ENCODE measurements at regions not wholly inside any gene's neighbourhood (a gene's known extent, or its start where the extent isn't known, plus 50 kb on each side); places are given as distances from the start of the nearest gene placed in this dataset.

DNA sequence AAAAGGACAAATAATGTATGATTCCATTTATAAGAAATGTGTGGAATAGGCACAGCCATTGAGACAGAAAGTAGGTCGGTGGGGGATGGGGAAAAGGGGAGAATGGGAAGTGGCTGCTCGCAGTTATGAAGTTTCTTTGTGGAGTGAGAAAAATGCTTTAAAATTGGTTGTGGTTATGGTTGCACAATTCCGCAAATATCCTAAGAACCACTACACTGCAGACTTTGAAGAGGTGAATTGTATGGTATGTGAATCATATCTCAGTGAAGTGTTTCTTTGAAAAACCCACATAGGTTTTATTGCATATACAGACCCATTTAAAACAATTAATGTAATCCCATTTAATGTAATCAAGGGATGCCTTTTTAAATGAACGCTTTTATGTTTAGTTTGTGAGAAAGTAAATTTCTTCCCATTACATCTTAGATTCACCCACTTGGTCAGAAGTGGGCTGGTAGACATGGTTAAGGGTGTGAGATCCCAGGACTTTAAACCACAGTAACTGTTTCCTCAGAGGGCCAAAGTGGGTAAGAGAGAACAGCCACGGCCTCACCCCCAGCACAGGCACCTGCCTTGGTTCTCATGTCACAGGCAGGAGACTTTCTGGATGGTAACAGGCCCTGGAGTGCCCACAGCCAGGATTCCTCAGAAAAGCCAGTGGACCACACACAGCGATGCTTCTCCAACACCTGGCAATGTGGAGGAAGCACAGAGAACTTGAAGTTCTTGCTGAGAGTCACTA is 119.3 kb upstream of the GJB6 start:
- H3K27ac ChIP-seq, result no peak overlapping the region
- TF ChIP-seq ZFX (IDR thresholded peaks at IDR 0.05), result no peak
- TF ChIP-seq, protein P1, sequence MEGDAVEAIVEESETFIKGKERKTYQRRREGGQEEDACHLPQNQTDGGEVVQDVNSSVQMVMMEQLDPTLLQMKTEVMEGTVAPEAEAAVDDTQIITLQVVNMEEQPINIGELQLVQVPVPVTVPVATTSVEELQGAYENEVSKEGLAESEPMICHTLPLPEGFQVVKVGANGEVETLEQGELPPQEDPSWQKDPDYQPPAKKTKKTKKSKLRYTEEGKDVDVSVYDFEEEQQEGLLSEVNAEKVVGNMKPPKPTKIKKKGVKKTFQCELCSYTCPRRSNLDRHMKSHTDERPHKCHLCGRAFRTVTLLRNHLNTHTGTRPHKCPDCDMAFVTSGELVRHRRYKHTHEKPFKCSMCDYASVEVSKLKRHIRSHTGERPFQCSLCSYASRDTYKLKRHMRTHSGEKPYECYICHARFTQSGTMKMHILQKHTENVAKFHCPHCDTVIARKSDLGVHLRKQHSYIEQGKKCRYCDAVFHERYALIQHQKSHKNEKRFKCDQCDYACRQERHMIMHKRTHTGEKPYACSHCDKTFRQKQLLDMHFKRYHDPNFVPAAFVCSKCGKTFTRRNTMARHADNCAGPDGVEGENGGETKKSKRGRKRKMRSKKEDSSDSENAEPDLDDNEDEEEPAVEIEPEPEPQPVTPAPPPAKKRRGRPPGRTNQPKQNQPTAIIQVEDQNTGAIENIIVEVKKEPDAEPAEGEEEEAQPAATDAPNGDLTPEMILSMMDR (conservative IDR thresholded peaks at IDR 0.05), result no peak

DNA sequence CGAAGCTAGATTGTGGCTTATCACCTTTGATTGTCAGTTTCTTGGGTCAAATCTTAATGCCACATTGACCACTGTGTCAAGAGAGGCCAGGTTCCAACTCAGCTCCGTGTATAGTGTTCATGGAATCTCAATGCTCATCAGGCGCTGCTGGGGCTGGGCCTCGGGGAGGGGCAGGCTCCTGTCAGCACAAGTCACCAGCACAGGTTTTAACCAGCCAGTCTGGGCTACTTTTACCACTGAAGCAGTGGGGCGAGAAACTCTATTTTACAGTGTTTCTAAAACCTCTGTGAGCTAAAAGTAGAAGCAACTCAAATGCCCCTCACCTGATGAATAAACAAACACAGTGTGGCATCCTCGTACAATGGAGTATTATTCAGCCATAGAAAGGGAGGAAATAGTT is 118.7 kb upstream of the GJB6 start:
- TF ChIP-seq ZFX (IDR thresholded peaks at IDR 0.05), result no peak
- no peak overlapping the region for H3K27ac ChIP-seq

DNA sequence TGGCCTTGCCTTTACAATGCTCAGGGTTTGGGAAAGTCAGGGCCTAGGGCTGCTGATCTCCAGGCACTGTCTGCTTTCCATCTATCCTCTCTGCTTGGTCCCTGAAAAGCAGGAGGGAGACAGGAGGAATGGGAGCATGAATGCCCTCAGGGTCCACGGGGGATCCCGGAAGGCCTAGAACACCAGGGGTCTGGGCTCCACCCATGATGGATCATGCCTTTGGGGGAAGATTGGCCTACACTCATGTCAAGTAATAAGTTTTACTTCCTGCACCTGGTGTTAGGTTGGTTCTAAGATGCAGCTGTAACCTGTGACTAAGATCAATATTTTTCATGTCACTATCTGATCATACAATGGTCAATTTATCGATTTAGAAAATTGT is 118.3 kb upstream of the GJB6 start:
- H3K27ac ChIP-seq, result no peak overlapping the region
- TF ChIP-seq, protein P1 (conservative IDR thresholded peaks at IDR 0.05), result no peak
- no peak for TF ChIP-seq ZFX (IDR thresholded peaks at IDR 0.05)

DNA sequence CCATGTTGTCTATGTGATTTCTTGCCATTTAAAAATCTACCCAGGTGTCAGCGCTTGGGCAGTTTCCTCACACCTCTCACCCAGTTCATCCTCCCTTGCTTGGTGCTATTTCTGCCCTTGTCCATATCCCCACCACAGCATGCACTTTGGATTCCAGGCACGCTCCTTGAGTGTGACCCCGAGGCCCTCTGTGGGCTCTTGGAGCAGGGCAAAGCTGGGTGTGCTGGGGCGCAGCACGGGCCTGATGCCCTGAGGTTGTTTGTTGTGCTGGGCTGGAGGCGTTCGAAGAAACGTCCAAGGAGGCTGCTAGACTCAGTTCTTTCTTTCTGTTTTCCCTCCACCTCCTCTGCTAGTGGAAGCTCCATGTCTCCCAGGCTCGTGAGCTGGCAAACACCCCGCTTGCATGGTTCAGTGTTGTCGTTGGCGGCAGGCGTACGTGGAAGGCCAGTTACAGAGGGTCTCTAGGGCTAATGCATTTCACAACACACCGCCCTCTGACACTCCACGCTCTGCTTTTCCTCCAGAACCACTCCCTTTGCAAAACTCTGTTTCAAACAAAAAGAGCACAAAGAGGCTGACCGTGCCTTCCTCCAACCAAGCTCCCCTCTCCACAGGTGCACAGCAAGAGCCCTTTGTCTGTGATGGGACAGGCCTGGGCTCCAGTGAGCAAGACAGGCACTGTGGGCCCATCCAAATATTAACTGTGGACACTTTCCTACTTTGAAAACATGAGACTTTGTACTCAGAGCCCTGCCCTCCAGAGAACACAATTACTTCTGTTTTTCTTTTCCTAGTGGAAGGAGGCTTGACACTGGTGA is 117.7 kb upstream of the GJB6 start:
- TF ChIP-seq, protein P1 (conservative IDR thresholded peaks at IDR 0.05), result no peak
- TF ChIP-seq ZFX (IDR thresholded peaks at IDR 0.05), result no peak
- no peak overlapping the region for H3K27ac ChIP-seq

DNA sequence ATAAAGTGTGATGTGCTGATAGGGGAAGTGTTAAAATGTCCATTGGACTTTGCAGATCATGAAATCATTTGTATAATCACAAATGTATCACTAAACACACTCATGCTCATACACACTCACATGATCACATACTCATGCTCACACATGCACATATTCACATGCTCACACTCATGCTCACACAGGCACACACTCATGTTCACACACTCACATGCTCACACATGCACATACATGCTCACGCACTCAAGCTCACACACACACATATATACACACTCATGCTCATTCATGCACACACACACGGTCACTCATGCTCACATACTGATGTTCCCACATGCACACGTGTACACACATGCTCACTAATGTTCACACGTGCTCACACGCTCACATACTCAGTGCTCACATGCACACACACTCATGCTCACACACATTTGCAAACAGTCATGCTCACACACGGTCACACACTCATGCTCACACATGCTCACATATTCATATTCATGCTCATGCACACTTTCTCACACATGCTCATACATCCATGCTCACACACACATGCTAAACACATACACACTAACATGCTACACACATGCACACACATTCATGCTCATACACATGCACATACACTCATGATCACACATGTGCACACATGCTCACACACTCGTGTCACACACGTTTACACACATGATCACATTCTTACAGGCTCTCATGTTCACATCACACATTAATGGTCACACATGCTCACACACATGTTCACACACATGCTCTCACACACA is 116.7 kb upstream of the GJB6 start:
- TF ChIP-seq, protein P1 (conservative IDR thresholded peaks at IDR 0.05), result no peak
- TF ChIP-seq ZFX (IDR thresholded peaks at IDR 0.05), result no peak
- H3K27ac ChIP-seq, result no peak overlapping the region

DNA sequence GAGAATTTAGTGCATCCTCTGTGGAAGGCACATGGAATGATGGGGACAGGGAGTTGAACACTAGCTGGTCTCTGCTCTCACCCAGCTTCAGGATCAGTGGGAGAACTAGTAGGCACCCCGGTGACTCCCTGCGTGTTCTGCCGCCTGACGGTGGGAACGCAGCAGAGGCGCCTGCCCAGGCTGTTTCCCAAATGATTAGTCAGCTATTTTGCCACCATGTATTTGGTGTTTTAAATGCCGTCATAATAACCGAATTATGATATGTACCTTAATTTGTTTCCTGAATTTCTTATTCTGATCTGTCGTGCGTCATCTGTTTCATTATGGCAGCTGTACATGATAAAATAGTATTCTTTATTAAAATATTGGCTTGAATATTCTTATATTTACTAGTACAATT is 115.9 kb upstream of the GJB6 start:
- no peak overlapping the region for H3K27ac ChIP-seq
- TF ChIP-seq, protein P1 (conservative IDR thresholded peaks at IDR 0.05), result no peak
- no peak for TF ChIP-seq ZFX (IDR thresholded peaks at IDR 0.05)

DNA sequence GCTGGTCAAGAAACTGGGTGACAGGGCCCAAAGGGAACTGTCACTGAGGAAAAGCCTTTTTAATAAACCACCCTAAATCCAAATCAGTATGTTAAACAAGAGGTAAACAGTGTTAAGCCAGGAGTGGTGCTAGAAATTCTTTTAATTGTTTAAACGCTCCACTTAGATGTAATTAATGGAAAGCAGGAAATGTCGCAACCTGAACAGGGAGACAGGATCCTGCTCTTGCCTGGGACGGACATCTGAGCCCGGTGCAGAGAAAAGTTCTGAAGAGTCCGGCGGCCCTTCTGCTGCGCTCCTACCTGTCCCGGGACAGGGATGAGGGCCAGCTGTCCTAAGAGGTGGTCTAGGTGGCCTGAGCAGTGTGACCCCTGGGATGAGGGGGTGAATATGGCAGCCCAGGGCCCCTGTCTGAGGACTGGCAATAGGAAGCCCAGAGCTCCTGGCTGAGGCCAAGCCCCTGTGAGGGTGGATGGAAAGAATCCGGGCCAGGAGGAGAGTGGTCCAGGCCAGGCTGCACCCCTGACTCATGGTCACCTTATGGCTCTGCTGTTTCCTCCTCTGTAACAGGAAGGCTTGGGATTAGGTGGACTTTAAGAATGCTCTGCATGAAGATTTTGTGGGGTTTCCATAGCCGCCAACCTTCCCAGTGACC is 112.8 kb upstream of the GJB6 start:
- TF ChIP-seq, protein P1 (conservative IDR thresholded peaks at IDR 0.05), result no peak
- no peak for TF ChIP-seq ZFX (IDR thresholded peaks at IDR 0.05)

More for the DNA sequence above, 112.8 kb upstream of the GJB6 start:
- H3K27ac ChIP-seq, result no peak overlapping the region

All from C4-2B (cell line).